GM13977 (cell line): ENCODE measurements at regions not wholly inside any gene's neighbourhood (a gene's known extent, or its start where the extent isn't known, plus 50 kb on each side); places are given as distances from the start of the nearest gene placed in this dataset.

Experiments used
- DNase-seq: peaks from one replicate; pipeline ENCODE4 v3.0.0; 2012; ENCODE audit warnings: low spot score
- in situ Hi-C: fragments of 300-500 bp; cut with MboI; formaldehyde crosslinking; loops from one replicate; pipeline ENCODE4 v1.12.0; 2022; ENCODE audit warnings: low sequenced_read_pairs, low pct_unique_long_range_greater_than_20kb, mixed read lengths, inconsistent platforms; ENCODE audit not compliant: unreplicated experiment
- TF ChIP-seq, protein P1 (sequence below): IDR thresholded peaks from 2 replicates; pipeline ENCODE4 v1.5.1; 2012; ENCODE audit warnings: mild to moderate bottlenecking, control low read depth; ENCODE audit not compliant: insufficient read depth; ENCODE audit errors: extremely low read depth, missing control alignments

DNA sequence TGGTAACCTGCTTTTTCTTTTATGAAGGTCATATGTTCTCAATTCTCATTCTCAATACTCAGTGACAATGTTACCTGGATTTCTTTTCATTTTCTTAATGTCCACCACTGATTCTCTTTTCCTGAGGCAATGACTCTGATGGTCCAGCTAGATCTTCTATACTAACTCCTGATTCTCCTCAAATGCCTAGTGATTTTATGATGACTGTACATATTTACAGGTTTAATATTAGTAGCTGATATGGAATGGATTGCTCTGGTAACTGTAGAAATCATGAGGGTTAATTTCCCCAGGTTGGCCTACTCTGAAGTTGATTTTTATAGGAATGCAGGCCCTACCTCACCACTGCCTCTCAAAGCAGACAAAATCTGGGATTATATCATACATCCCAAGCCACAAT, 308.6 kb upstream of the CNR1 start:
- in situ Hi-C loops = loop anchor here (25.0 kb wide), 1 partner anchor 637 kb away; no protein-coding TSS in a partner anchor
- no peak for DNase-seq
- TF ChIP-seq, protein P1, sequence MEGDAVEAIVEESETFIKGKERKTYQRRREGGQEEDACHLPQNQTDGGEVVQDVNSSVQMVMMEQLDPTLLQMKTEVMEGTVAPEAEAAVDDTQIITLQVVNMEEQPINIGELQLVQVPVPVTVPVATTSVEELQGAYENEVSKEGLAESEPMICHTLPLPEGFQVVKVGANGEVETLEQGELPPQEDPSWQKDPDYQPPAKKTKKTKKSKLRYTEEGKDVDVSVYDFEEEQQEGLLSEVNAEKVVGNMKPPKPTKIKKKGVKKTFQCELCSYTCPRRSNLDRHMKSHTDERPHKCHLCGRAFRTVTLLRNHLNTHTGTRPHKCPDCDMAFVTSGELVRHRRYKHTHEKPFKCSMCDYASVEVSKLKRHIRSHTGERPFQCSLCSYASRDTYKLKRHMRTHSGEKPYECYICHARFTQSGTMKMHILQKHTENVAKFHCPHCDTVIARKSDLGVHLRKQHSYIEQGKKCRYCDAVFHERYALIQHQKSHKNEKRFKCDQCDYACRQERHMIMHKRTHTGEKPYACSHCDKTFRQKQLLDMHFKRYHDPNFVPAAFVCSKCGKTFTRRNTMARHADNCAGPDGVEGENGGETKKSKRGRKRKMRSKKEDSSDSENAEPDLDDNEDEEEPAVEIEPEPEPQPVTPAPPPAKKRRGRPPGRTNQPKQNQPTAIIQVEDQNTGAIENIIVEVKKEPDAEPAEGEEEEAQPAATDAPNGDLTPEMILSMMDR = no peak

DNA sequence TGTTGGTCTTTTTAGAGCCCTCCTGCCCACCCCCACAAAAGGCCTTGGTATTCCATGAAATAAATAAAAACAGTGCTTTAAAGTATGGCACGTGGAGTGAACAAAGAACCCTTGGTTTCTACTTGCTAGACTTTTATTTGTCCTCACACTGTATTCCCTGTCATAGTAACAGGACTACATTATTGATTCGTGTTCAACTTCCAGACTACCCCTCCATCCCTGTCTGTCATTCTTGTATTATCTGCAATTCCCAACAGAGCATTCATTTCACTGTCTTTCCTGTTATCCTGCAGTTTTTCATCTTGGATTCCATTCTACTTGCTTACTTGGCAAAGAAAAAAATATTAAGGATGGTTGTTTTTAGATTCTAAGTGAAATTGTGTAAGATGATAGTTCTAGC, 307.4 kb upstream of the CNR1 start:
- in situ Hi-C loops = no loop called here

DNA sequence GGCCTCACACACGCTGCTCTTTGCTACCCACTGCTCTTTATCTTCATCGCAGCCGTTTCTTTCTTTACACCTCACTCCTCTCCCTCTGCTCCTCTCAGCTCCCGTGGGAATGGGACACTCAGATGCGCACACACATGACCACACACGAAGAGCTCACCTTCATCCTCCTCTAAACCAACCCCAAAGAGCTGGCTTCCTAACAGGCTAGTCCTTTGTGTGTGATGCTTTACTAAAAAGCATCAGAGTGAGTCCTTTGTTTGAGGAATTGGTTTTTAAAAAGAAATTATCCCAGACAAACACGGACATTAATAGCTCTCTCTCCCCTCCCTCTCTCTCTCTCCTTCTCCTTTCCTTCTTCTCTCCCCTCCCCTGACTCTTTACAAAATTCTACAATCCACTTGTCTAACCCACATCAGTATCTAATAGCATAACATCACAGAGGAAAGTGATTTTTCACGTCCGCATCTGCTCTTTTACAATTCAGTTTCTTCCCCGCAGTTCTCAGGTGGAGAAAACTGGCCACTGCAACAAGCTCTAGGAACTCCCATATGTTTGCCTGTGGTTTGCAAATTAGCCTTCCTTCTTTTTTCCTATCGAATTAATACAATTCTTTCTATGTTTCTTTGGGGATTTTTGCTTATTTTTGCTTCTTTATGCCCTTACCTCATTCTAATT, 306.8 kb upstream of the CNR1 start:
- TF ChIP-seq, protein P1 = no peak
- in situ Hi-C loops = no loop called here
- no peak for DNase-seq

More for the DNA sequence above, 307.4 kb upstream of the CNR1 start:
- TF ChIP-seq, protein P1 = no peak
- DNase-seq = no peak

DNA sequence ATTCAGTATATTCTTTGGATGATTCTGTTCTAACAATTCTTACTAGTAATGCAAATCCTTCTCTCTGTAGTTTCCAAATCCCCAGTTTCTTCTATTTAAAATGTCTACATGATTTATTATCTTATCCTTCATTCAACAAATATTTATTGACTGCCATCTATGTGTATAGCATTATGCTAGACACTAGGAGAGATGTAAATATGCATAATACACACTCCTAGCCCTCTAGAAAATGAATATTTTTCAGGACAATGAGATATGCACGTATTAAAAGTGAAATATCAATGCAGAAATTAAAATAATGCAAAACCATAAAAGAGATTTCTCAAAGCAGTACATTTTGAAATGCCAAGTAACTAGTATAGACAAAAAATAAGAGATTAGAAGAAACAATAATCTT, 293.5 kb upstream of the CNR1 start:
- TF ChIP-seq, protein P1 = no peak
- no peak for DNase-seq
- in situ Hi-C loops = no loop called here

DNA sequence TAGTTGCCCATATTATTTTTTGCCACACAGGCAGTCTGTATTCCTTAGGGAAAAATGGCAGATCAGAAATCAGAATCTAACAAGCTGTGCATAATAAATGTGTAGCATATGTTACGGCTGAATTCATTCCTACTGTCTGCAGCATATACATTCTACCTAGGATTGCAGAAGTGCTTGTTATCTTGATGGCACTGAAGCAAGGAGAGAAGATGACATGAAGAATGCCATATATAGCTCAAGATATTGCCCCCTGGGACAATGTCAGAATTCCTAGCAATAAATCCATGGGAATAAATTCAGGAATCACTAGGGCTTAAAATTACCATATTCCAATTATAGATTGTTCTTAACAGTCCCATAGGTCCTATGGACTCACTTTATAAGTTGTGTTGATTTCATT, 293.0 kb upstream of the CNR1 start:
- TF ChIP-seq, protein P1 = no peak
- in situ Hi-C loops = no loop called here
- DNase-seq = no peak

DNA sequence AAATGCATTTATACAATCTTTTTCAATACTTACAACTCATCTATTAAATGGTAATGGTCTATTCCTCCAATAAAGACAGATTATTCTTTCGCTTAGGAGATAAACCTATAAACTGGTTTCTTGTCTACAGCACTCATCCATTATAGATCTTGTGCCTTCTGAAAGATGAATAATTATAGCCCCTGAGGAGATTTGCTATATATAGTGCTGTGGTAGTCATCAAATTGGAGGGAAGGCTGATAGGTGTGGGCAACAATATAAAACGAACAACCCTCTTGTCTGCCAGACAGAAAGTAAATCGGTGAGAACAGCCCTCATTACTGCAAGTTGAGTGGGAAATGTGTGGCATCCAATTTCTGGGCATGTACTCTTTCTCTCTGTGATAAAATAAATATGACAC, 292.5 kb upstream of the CNR1 start:
- no peak for DNase-seq
- TF ChIP-seq, protein P1 = no peak
- in situ Hi-C loops = no loop called here

DNA sequence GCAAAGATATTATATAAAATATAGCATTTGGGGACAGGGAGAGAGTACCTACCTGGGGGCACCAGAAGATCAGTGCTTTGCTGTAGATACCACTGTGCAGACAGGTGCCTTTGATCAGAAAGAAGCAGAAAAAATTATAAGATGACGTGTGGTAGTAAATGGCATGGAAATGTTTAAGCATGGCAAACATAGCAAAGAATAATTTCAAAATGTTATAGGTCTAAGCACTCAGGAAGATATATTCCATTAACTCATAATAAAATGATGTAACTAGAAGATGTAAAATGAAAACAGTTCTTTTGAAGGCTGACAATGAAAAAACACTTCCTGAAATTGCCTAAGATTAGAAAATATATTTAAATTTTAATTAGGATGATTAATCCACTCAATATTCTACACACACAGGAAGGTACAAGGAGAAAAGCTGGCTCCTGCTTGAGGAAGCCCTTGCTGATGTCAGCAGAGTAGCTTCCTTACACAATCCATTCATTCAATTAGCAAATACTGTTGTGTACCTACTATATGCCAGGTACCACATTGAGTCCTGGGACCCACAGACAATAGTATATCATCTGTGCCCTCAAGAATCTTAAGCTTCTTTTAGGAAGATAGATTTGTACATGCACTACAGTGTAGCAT, 290.2 kb upstream of the CNR1 start:
- DNase-seq = no peak
- in situ Hi-C loops = no loop called here
- TF ChIP-seq, protein P1 = no peak
